GM12873 (cell line): ENCODE measurements at regions not wholly inside any gene's neighbourhood (a gene's known extent, or its start where the extent isn't known, plus 50 kb on each side); places are given as distances from the start of the nearest gene placed in this dataset.

Experiments
- CTCF ChIP-seq: IDR thresholded peaks from 2 replicates; pipeline ENCODE4 v1.5.1; 2012; ENCODE audit warnings: low read depth, mild to moderate bottlenecking, moderate library complexity, low read length, control low read depth; ENCODE audit not compliant: insufficient read depth; ENCODE audit errors: missing control alignments

DNA sequence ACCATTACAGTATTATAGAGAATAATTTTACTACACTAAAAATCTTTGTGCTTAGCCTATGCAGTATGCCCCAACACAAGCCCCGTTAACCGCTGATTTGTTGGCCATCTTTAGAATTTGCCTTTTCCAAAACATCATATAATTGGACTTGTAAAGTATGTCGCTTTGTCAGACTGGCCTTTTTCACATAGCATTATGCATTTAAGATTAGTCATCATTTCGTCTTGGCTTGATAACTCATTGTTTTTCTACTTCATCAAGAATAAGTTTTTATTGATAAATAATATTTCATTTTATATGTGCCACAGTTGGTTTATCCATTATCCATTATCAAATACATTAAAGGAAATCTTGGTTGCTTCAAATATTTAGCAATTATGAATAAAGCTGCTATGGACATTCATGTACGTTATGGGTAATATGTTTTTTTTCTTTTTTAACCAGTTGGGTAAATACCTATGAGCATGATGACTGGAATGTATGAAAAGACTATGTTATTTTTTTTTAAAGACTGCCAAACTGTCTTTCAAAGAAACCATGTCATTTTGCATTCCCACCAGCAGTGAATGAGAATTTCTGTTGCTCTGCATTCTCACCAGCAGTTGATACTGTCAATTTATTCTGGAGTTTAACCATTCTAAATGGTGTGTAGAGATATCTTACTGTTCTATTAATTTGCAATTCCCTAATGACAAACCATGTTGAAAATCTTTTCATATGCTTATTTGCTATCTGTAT, 273.1 kb upstream of the KCND2 start:
- no peak for TF ChIP-seq CTCF

GRCh38 chr7:120005720-120006119, 267.3 kb upstream of the KCND2 start:
- TF ChIP-seq CTCF = no peak

DNA sequence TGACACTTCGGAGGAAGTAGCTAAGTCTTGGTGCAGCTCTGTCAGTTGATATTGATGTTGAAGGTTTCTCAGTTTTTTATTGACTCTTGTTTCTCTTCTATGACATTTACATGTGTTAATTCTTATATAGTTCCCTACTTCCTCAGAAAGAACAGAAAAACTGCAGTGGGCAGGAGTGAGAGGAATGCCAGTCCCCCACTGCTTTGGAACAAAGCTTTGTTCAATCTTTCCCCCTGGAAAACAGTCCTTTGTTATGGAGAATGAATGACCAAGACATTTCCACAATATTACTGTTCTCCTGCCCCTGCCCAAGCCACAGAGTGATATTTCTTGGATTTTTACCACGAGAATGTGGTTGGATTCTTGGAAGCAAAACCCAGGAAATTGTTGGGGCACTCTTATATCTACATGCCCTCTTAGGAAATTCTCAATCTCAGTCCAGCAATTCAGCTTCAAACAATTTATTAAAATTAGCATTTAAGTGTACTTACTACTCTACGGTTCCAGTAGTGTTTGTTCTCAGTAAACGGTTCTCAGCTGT, 258.0 kb upstream of the KCND2 start:
- TF ChIP-seq CTCF = no peak

DNA sequence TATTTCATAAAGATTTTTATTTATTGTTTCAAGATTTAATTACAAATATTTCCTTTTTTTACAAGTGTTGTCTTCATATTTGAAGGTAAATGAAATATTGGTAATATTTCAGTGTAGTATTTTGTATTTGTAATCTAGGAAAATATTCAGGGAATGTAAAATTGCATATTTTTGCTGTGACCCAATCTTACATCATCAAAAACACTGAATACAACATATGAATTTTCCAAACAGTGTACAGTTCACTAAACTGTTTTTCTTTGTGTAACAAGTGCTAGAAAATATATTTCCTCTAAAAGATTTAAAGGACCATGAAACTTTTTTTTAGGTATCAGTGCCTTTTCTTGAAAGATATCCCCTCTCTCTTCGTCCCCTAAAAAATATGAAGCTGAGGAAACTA, 251.9 kb upstream of the KCND2 start:
- TF ChIP-seq CTCF = no peak

DNA sequence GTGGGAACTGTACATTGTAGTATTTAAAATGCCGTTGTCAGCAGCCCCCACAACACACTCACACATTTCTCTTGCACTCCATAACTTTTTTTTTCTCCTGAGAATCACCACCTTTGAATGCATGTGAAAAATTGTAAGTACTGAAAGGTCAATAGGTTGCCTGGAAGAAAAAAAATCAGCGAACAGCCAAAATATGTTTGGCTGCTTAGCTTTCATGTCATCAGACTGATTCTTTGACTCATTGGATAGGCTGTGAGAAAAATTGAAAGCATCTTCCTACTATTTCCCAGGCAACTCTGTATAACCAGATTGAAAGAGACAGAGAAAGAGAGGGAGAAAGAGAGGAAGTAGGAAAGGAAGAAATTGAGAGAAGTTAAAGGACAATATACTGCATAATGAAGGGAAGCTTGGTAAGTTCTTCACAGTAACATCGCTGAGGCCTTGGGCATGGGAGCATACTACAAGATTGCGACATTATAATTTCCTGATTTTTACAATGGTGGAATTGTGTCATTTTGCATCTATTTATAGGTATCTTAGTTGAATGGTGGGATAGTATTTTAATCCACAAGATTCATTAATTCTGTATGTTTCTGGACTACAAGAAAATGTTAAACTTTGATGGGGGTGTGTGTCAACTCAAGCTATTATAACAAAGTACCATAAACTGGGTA, 249.3 kb upstream of the KCND2 start:
- no peak for TF ChIP-seq CTCF

DNA sequence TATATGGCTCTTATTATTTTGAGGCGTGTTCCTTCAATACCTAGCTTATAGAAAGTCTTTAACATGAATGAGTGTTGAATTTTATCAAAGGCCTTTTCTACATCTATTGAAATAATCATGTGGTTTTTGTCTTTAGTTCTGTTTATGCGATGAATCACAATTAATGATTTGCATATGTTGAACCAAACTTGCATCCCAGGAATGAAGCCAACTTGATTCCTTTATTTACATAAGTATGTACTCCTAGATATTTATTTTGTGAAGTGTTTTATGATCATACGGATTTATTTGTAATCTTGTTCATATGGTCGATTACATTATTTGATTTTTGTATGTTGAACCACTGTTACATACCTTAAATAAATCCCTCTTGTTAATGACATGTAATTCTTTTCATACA, 244.3 kb upstream of the KCND2 start:
- no peak for TF ChIP-seq CTCF

- no peak for TF ChIP-seq CTCF
Observed at GRCh38 chr7:120030876-120031275, 242.1 kb upstream of the KCND2 start.
